MM.1S (cell line): ENCODE measurements at regions not wholly inside any gene's neighbourhood (a gene's known extent, or its start where the extent isn't known, plus 50 kb on each side); places are given as distances from the start of the nearest gene placed in this dataset.

Source experiments
- DNase-seq: peaks from one replicate; pipeline ENCODE4 v3.0.0-alpha.2; 2015
- H2AFZ ChIP-seq: fragments of 300-600 bp; sonication (generic); 2 replicates; pipeline ENCODE4 v1.6.0; 2016; ENCODE audit warnings: antibody characterized with exemption, low read length
- H3F3A ChIP-seq: fragments of 300-600 bp; sonication (generic); 2 replicates; pipeline ENCODE4 v1.6.1; 2016; ENCODE audit warnings: mild to moderate bottlenecking, antibody characterized with exemption, low read length, moderate library complexity, mixed read lengths; ENCODE audit not compliant: insufficient read depth
- H3K27ac ChIP-seq: fragments of 300-600 bp; sonication (generic); 2 replicates; pipeline ENCODE4 v1.5.1; 2016; ENCODE audit warnings: mild to moderate bottlenecking, low read length
- H3K27me3 ChIP-seq: fragments of 300-600 bp; sonication (generic); replicated peaks from 2 replicates; pipeline ENCODE4 v1.6.0; 2016; ENCODE audit warnings: low read length; ENCODE audit not compliant: insufficient read depth
- H3K36me3 ChIP-seq: fragments of 300-600 bp; sonication (generic); replicated peaks from 2 replicates; pipeline ENCODE4 v1.6.1; 2016; ENCODE audit warnings: mild to moderate bottlenecking, low read length, mixed read lengths; ENCODE audit not compliant: insufficient read depth
- H3K4me1 ChIP-seq: fragments of 300-600 bp; sonication (generic); 2 replicates; pipeline ENCODE4 v1.6.1; 2016; ENCODE audit warnings: low read length, mixed read lengths
- H3K4me2 ChIP-seq: fragments of 300-600 bp; sonication (generic); 2 replicates; pipeline ENCODE4 v1.6.0; 2016; ENCODE audit warnings: low read depth, low read length
- H3K4me3 ChIP-seq: fragments of 300-600 bp; sonication (generic); 2 replicates; pipeline ENCODE4 v1.5.1; 2016; ENCODE audit warnings: low read length, mixed read lengths
- H3K79me2 ChIP-seq: fragments of 300-600 bp; sonication (generic); 2 replicates; pipeline ENCODE4 v1.6.1; 2016; ENCODE audit warnings: mixed run types, low read length, mixed read lengths
- H3K9ac ChIP-seq: fragments of 300-600 bp; sonication (generic); 2 replicates; pipeline ENCODE4 v1.6.1; 2016; ENCODE audit warnings: low read length, mixed read lengths
- H3K9me2 ChIP-seq: fragments of 300-600 bp; sonication (generic); replicated peaks from 2 replicates; pipeline ENCODE4 v1.6.1; 2016; ENCODE audit warnings: mild to moderate bottlenecking, low read length, mixed read lengths; ENCODE audit not compliant: insufficient read depth
- H3K9me3 ChIP-seq: fragments of 300-600 bp; sonication (generic); replicated peaks from 2 replicates; pipeline ENCODE4 v1.6.1; 2016; ENCODE audit warnings: mild to moderate bottlenecking, low read length, mixed read lengths; ENCODE audit not compliant: insufficient read depth
- H4K20me1 ChIP-seq: fragments of 300-600 bp; sonication (generic); 2 replicates; pipeline ENCODE4 v1.6.1; 2016; ENCODE audit warnings: mild to moderate bottlenecking, low read length, moderate library complexity, mixed read lengths; ENCODE audit not compliant: insufficient read depth
- CTCF ChIP-seq: fragments of 300-600 bp; sonication (generic); IDR thresholded peaks from 2 replicates; pipeline ENCODE4 v1.5.1; 2016; ENCODE audit warnings: antibody characterized with exemption, low read length, mixed read lengths
- EZH2 ChIP-seq: fragments of 300-600 bp; sonication (generic); optimal IDR thresholded peaks from 2 replicates; pipeline ENCODE3; 2017; ENCODE audit warnings: low read depth, mild to moderate bottlenecking, antibody characterized with exemption, low read length, mixed read lengths
- EZH2phosphoT487 ChIP-seq: fragments of 300-600 bp; sonication (generic); IDR thresholded peaks from 2 replicates; pipeline ENCODE4 v1.6.1; 2018; ENCODE audit warnings: antibody characterized with exemption, low read length

- TF ChIP-seq EZH2 (no peak), CTCF (no peak), EZH2phosphoT487 (no peak)
- H3K4me1 ChIP-seq: no peaks in the 10 kb centered on the region
- no peaks in the 10 kb centered on the region for H3K9me2 ChIP-seq
- H3K9me3 ChIP-seq: no peaks in the 10 kb centered on the region
- no peaks in the 10 kb centered on the region for H4K20me1 ChIP-seq
- DNase-seq: no peak
- H3K27me3 ChIP-seq: no peaks in the 10 kb centered on the region
- H3K4me2 ChIP-seq: no peak overlapping the region
- H3F3A ChIP-seq: no peaks in the 10 kb centered on the region
- H3K27ac ChIP-seq: no peak overlapping the region
- no peak overlapping the region for H3K9ac ChIP-seq
- H3K4me3 ChIP-seq: no peak overlapping the region
- H3K79me2 ChIP-seq: no peaks in the 10 kb centered on the region
- no peaks in the 10 kb centered on the region for H3K36me3 ChIP-seq
- no peak overlapping the region for H2AFZ ChIP-seq
These were observed 444.0 kb upstream of the ZWINT start for GRCh38 chr10:56805022-56805421.

- Histone ChIP-seq H3K27ac (no peak overlapping the region), H3K9ac (no peak overlapping the region), H3K36me3 (no peaks in the 10 kb centered on the region), H3K4me1 (no peaks in the 10 kb centered on the region), H3K4me2 (no peak overlapping the region), H3K79me2 (no peaks in the 10 kb centered on the region), H4K20me1 (no peaks in the 10 kb centered on the region), H3K4me3 (no peak overlapping the region), H3K9me3 (no peaks in the 10 kb centered on the region), H2AFZ (no peak overlapping the region), H3F3A (no peaks in the 10 kb centered on the region), H3K27me3 (no peaks in the 10 kb centered on the region), H3K9me2 (no peaks in the 10 kb centered on the region)
- TF ChIP-seq CTCF (no peak), EZH2phosphoT487 (no peak), EZH2 (no peak)
- DNase-seq: no peak
These were observed 424.2 kb upstream of the ZWINT start for GRCh38 chr10:56785292-56785691.

- no peaks in the 10 kb centered on the region for H3K4me1 ChIP-seq
- no peaks in the 10 kb centered on the region for H3K27me3 ChIP-seq
- H4K20me1 ChIP-seq: no peaks in the 10 kb centered on the region
- H3K4me2 ChIP-seq: no peak overlapping the region
- H3F3A ChIP-seq: no peaks in the 10 kb centered on the region
- no peak overlapping the region for H3K4me3 ChIP-seq
- no peak overlapping the region for H2AFZ ChIP-seq
- no peaks in the 10 kb centered on the region for H3K9me3 ChIP-seq
- H3K79me2 ChIP-seq: no peaks in the 10 kb centered on the region
- no peaks in the 10 kb centered on the region for H3K9me2 ChIP-seq
- no peaks in the 10 kb centered on the region for H3K36me3 ChIP-seq
- no peak overlapping the region for H3K9ac ChIP-seq
- no peak for TF ChIP-seq EZH2phosphoT487
- no peak for TF ChIP-seq CTCF
- no peak for TF ChIP-seq EZH2
- no peak overlapping the region for H3K27ac ChIP-seq
- no peak for DNase-seq
These were observed 421.4 kb upstream of the ZWINT start for GRCh38 chr10:56782503-56782902.

GRCh38 chr10:56771343-56771742 lies 410.3 kb upstream of the ZWINT start:
- Histone ChIP-seq H3K9me2 (no peaks in the 10 kb centered on the region), H3F3A (no peaks in the 10 kb centered on the region), H3K9me3 (no peaks in the 10 kb centered on the region), H3K79me2 (no peaks in the 10 kb centered on the region), H3K27ac (no peak overlapping the region), H3K4me3 (no peak overlapping the region), H2AFZ (no peak overlapping the region), H4K20me1 (no peaks in the 10 kb centered on the region), H3K4me2 (no peak overlapping the region), H3K4me1 (no peaks in the 10 kb centered on the region), H3K9ac (no peak overlapping the region), H3K27me3 (no peaks in the 10 kb centered on the region), H3K36me3 (no peaks in the 10 kb centered on the region)
- TF ChIP-seq EZH2: no peak
- TF ChIP-seq CTCF: no peak
- no peak for TF ChIP-seq EZH2phosphoT487
- DNase-seq: no peak
